ENCODE measurements at regions not wholly inside any gene's neighbourhood (a gene's known extent, or its start where the extent isn't known, plus 50 kb on each side); places are given as distances from the start of the nearest gene placed in this dataset.

- in situ Hi-C loops (cut with HindIII; ENCODE audit: low sequenced_read_pairs): no loop called here
These were observed 161.0 kb downstream of the HGF start for GRCh38 chr7:81608748-81609382.

GRCh38 chr7:81607987-81608386 is 161.9 kb downstream of the HGF start:
- no peak for DNase-seq (ENCODE audit: low read depth)
- no peak overlapping the region for H3K4me3 ChIP-seq (ENCODE audit: low read depth, low read length)
- in situ Hi-C loops (cut with HindIII; ENCODE audit: low sequenced_read_pairs): no loop called here
- TF ChIP-seq CTCF (IDR thresholded peaks at IDR 0.05; ENCODE audit: low read depth, low read length, missing control alignments): no peak

More at GRCh38 chr7:81608748-81609382, 161.0 kb downstream of the HGF start:
- no peak for DNase-seq (ENCODE audit: low read depth)
- H3K4me3 ChIP-seq (ENCODE audit: low read depth, low read length): no peak overlapping the region
- TF ChIP-seq CTCF (IDR thresholded peaks at IDR 0.05; ENCODE audit: low read depth, low read length, missing control alignments): no peak

- no peak for DNase-seq (ENCODE audit: low read depth)
- TF ChIP-seq CTCF (IDR thresholded peaks at IDR 0.05; ENCODE audit: low read depth, low read length, missing control alignments): no peak
- H3K4me3 ChIP-seq (ENCODE audit: low read depth, low read length): no peak overlapping the region
- in situ Hi-C loops (cut with HindIII; ENCODE audit: low sequenced_read_pairs): no loop called here
These were observed 163.6 kb downstream of the HGF start for GRCh38 chr7:81606078-81606863.

GRCh38 chr7:81605493-81605892 is 164.4 kb downstream of the HGF start:
- in situ Hi-C loops (cut with HindIII; ENCODE audit: low sequenced_read_pairs): no loop called here
- H3K4me3 ChIP-seq (ENCODE audit: low read depth, low read length): no peak overlapping the region
- no peak for DNase-seq (ENCODE audit: low read depth)
- TF ChIP-seq CTCF (IDR thresholded peaks at IDR 0.05; ENCODE audit: low read depth, low read length, missing control alignments): no peak

- no peak for DNase-seq (ENCODE audit: low read depth)
- in situ Hi-C loops (cut with HindIII; ENCODE audit: low sequenced_read_pairs): no loop called here
- no peak for TF ChIP-seq CTCF (IDR thresholded peaks at IDR 0.05; ENCODE audit: low read depth, low read length, missing control alignments)
- H3K4me3 ChIP-seq (ENCODE audit: low read depth, low read length): no peak overlapping the region
These were observed 165.1 kb downstream of the HGF start for GRCh38 chr7:81604808-81605174.

GRCh38 chr7:81604075-81604807 is 165.6 kb downstream of the HGF start:
- in situ Hi-C loops (cut with HindIII; ENCODE audit: low sequenced_read_pairs): no loop called here
- DNase-seq (ENCODE audit: low read depth): no peak
- TF ChIP-seq CTCF (IDR thresholded peaks at IDR 0.05; ENCODE audit: low read depth, low read length, missing control alignments): no peak
- H3K4me3 ChIP-seq (ENCODE audit: low read depth, low read length): no peak overlapping the region

All from astrocyte of the cerebellum (primary cell).